GM12891 (cell line): ENCODE measurements at regions not wholly inside any gene's neighbourhood (a gene's known extent, or its start where the extent isn't known, plus 50 kb on each side); places are given as distances from the start of the nearest gene placed in this dataset.

Experiments
- POLR2A ChIP-seq: IDR thresholded peaks from 2 replicates; pipeline ENCODE4 v1.6.1; 2011; ENCODE audit warnings: low read depth, low read length, control low read depth
- POLR2AphosphoS5 ChIP-seq: IDR thresholded peaks from 2 replicates; pipeline ENCODE4 v1.6.1; 2011; ENCODE audit warnings: low read depth, low read length, control low read depth
- POU2F2 ChIP-seq: IDR thresholded peaks from 2 replicates; pipeline ENCODE4 v1.6.1; 2011; ENCODE audit warnings: low read depth, mild to moderate bottlenecking, control low read depth, low read length, moderate library complexity
- TAF1 ChIP-seq: IDR thresholded peaks from 2 replicates; pipeline ENCODE4 v1.6.1; 2011; ENCODE audit warnings: low read depth, low read length, control low read depth

DNA sequence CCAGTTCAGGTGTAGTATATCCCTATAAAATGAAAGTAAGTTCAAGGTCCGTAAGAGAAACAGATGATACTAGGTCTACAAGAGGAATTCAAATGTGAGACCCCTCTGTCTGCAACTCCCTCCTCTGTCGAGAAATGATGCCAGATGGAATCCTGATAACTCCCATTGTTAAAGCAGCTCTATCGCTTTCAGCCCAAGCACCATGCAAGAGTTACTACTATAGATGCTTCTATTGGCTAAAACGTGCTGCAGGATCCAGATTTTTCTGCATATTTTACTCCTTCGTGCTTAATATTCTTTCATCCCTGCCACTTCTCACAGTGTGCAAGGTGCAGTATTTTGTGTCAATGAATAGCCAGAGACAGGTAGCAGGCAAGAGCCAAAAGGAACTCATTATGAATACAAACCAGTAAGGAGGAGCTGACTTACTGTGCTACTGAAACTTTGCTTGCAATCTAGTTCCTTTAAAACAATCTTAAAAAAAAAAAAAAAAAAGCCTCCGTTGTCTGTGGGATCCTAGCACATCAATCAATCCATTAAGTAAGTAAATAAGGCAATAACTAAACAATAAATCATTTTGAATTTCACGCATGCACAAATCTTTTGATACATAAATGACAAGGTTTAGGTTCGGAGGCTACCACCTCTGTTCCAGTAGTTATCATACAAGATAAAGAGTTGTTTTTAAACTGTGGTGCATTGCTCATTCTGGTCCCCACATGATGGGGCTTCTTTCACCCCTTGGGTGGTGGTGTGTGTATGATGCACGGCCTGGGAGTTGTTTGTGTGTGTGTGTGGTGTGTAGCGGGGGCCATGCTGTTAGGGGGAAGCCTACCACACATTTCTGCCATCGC is 151.1 kb upstream of the MPDZ start:
- TF ChIP-seq POLR2A, result no peak
- TF ChIP-seq POLR2AphosphoS5, result no peak
- TF ChIP-seq TAF1, result no peak
- TF ChIP-seq POU2F2, result no peak
